ENCODE measurements at regions not wholly inside any gene's neighbourhood (a gene's known extent, or its start where the extent isn't known, plus 50 kb on each side); places are given as distances from the start of the nearest gene placed in this dataset.

DNA sequence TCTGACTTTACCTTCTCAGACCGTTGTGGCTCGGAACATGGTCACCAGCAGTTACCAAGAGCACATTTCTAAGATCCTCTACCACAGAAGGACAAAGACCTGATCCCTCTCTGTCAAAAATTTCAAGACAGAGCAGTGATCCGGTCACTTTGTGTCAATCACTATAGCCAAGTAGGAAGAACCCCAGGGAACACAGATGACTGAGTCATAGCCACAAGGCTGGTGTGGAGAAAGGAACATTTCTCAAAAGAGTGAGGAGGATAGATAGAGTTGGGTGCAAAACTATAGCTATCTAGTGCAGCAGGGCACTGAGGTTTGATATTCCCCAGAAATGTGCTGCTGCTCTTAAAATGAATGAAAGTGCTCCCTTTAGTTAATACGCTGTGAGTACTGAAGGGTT is 130.7 kb upstream of the SMIM23 start:
- TF ChIP-seq YY1 (IDR thresholded peaks at IDR 0.05; ENCODE audit: low read depth) (no peak), FOXM1 (IDR thresholded peaks at IDR 0.05; ENCODE audit: borderline replicate concordance, low read depth) (no peak)
